Cardiac fibroblast (primary cell): ENCODE measurements at regions not wholly inside any gene's neighbourhood (a gene's known extent, or its start where the extent isn't known, plus 50 kb on each side); places are given as distances from the start of the nearest gene placed in this dataset.

Experiments used
- DNase-seq, 2 donors: peaks; one replicate each; pipeline versions ENCODE4 v3.0.0 to v3.0.0-alpha.2; 2010; ENCODE audit warnings: low read depth in 2 of 2
- H3K4me3 ChIP-seq, 2 donors: replicated peaks in 1 of 2; 1 replicate in 1 of 2; 2 replicates in 1 of 2; pipeline ENCODE4 v1.5.1; 2011; ENCODE audit warnings: low read depth in 2 of 2, low read length in 2 of 2, mild to moderate bottlenecking in 2 of 2, moderate library complexity in 1 of 2
- TF ChIP-seq, protein P1 (sequence below): IDR thresholded peaks from one replicate; pipeline ENCODE4 v1.5.1; 2011; ENCODE audit warnings: low read depth, mild to moderate bottlenecking, low read length, inconsistent platforms

GRCh38 chr7:69203871-69204270, 394.4 kb upstream of the AUTS2 start:
- TF ChIP-seq, protein P1, sequence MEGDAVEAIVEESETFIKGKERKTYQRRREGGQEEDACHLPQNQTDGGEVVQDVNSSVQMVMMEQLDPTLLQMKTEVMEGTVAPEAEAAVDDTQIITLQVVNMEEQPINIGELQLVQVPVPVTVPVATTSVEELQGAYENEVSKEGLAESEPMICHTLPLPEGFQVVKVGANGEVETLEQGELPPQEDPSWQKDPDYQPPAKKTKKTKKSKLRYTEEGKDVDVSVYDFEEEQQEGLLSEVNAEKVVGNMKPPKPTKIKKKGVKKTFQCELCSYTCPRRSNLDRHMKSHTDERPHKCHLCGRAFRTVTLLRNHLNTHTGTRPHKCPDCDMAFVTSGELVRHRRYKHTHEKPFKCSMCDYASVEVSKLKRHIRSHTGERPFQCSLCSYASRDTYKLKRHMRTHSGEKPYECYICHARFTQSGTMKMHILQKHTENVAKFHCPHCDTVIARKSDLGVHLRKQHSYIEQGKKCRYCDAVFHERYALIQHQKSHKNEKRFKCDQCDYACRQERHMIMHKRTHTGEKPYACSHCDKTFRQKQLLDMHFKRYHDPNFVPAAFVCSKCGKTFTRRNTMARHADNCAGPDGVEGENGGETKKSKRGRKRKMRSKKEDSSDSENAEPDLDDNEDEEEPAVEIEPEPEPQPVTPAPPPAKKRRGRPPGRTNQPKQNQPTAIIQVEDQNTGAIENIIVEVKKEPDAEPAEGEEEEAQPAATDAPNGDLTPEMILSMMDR, result no peak
- H3K4me3 ChIP-seq, result no peak overlapping the region
- no peak for DNase-seq

- TF ChIP-seq, protein P1, result no peak
- no peak overlapping the region for H3K4me3 ChIP-seq
- DNase-seq, result no peak
Measured at GRCh38 chr7:69204943-69205342, 393.3 kb upstream of the AUTS2 start.

DNA sequence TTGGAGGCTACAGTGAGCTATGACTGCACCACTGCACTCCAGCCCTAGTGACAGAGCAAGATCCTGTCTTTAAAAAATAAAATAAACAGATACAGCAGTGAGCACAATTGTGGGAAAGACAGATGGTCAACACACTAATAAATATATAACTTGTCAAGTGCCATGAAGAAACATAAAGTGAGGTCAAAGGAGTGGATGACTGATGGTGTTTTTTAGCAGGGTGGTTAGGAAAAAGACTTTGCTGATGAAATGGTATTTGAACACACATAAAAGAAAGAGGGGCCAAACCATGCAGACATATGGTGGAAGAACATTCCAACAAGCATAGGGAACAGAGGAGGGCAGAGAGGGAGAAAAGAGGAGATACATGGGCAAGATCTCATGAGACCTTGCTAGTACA, 392.7 kb upstream of the AUTS2 start:
- DNase-seq, result no peak
- TF ChIP-seq, protein P1, result no peak
- no peak overlapping the region for H3K4me3 ChIP-seq

- DNase-seq, result no peak
- TF ChIP-seq, protein P1, result no peak
- no peak overlapping the region for H3K4me3 ChIP-seq
Measured at GRCh38 chr7:69208276-69208675, 390.0 kb upstream of the AUTS2 start.

DNA sequence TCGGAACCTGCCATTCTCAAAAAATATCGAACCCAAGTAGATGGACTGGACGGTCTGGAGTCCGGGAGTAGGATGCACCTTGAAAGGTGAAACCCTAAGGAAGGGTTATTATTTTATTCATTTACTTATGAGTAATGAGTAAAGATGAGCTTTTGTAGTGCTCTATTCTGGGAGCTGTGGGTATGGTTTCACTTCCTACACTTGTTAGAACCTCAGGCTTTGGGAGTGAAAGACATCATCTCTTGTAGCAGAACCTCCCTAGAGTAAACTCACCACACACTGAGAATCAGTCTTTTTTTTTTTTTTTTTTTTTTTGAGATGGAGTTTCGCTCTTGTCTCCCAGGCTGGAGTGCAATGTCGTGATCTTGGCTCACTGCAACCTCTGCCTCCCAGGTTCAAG, 389.4 kb upstream of the AUTS2 start:
- TF ChIP-seq, protein P1, result no peak
- H3K4me3 ChIP-seq, result no peak overlapping the region
- DNase-seq, result no peak

DNA sequence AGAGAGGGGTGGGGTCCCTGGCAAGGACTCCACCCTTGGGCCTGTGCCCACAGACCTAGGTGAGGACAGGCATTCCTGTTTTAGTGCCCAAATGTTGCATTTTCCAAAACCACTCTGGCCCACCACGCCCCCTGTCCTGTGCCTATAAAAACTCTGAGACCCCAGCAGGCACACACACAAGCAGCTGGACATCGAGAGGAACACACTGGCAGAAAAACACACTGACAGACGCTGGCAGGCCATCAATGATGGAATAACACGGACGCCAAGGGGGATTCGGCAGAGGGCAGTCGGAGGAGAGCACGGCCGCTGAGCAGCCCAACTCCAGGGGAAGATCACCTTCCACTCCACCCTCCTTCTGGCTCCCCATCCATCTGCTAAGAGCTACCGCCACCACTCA, 386.9 kb upstream of the AUTS2 start:
- TF ChIP-seq, protein P1, result no peak
- DNase-seq, result no peak
- H3K4me3 ChIP-seq, result no peak overlapping the region

GRCh38 chr7:69211739-69212138, 386.5 kb upstream of the AUTS2 start:
- H3K4me3 ChIP-seq, result no peak overlapping the region
- TF ChIP-seq, protein P1, result no peak
- no peak for DNase-seq
